Inferior parietal cortex (tissue), 1 donor: ENCODE measurements at regions not wholly inside any gene's neighbourhood (a gene's known extent, or its start where the extent isn't known, plus 50 kb on each side); places are given as distances from the start of the nearest gene placed in this dataset.

Experiments used
- DNase-seq: peaks from one replicate; pipeline ENCODE4 v3.0.0-alpha.2; 2016; ENCODE audit errors: extremely low spot score

- DNase-seq = no peak
Measured at GRCh38 chr1:8267307-8267706, 50.6 kb upstream of the SLC45A1 start.

- DNase-seq = no peak
Measured at GRCh38 chr1:8266436-8267165, 51.3 kb upstream of the SLC45A1 start.

DNA sequence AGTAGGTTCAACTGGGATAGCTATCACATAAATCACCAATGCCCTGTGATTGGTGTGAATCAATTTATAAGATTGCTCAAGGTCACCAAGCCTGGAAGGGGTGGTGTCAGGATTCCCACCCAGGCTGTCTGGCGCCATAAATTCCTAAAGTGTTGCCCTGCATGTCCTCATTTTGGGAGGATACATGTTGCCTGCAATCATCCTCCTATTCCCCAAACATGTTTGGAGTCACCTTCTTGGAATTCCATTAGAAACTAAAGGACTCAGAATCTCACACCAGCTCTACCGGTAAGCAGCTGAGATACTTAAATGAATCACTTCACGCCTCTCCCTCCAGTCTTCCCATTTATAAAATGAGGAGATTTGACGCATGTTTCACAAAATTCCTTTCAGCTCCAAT, 54.1 kb upstream of the SLC45A1 start:
- DNase-seq = no peak

GRCh38 chr1:8261398-8261762, 56.5 kb upstream of the SLC45A1 start:
- DNase-seq = no peak

- no peak for DNase-seq
Measured at GRCh38 chr1:8259498-8260290, 58.2 kb upstream of the SLC45A1 start.

- no peak for DNase-seq
Measured at GRCh38 chr1:8257621-8258020, 60.3 kb upstream of the SLC45A1 start.

DNA sequence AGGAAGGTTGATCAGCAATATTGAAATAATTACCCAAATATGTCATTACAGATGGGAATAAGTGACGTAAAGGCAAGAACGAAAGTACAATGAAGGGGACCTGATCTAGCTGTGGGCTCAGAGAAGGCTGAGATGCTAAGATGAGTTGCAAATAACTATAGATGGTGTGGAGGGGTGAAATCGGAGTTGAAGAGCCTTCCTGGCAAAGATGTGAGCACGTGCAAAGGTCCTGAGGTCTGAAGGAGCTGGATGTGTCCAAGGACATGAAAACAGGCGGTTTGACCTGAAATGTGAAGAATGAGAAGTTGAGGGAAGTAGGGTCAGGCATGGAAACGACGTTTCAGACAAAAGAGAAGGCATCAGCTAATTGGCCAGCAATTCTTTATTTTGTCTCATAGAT, 61.6 kb upstream of the SLC45A1 start:
- DNase-seq = no peak

DNA sequence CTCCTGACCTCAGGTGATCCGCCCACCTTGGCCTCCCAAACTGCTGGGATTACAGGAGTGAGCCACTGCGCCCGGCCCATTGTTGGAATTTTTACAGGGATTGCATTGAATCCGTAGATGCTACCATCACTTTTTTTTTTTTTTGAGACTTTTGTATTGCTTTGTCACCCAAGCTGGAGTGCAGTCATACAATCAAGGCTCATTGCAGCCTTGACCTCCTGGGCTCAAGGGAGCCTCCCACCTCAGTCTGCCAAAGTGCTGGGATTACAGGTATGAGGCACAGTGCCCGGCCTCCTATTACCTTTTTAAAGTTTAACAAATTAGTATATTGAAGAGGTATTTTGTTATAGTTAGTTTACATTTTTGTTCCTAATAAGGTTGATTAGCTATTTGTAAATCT, 62.2 kb upstream of the SLC45A1 start:
- no peak for DNase-seq

- DNase-seq = no peak
Measured at GRCh38 chr1:8252266-8252951, 65.5 kb upstream of the SLC45A1 start.

DNA sequence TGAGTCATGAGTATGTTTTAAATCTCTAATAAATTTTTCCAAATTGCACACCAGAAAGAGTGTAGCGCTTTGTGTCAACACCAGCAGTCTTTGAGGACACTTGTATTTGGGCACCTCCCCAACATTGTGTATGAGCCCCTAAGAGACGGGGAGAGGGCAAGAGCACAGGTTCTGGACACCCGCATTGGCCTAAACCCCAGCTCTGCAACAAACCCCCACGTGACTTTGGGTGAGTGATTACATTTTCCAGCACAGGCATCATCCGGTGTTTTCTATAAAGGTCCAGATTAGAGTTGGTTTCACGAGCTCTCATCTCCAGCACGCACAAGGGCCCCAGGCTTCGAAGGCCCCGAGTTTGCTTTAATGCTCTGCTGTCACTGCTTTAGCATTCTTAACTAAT, 66.3 kb upstream of the SLC45A1 start:
- no peak for DNase-seq

DNA sequence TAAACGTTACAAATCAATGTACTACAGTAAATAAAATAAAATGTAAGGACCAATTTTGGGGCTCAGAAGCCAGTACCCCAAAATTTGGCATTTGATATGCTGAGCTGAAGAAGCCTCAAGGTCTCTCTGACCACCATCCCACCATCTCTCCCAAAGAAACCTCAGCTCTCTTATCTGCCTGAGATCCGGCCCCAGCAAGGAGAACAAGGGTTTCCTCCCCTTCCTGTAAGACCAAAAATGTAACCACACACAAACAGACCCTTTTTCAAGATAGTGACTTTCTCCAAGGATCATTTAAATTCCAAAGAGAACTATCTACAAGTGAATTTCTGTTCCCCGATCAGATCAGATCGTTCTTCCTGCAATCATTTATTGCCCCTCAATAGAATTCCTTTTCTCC, 68.1 kb upstream of the SLC45A1 start:
- DNase-seq = no peak

DNA sequence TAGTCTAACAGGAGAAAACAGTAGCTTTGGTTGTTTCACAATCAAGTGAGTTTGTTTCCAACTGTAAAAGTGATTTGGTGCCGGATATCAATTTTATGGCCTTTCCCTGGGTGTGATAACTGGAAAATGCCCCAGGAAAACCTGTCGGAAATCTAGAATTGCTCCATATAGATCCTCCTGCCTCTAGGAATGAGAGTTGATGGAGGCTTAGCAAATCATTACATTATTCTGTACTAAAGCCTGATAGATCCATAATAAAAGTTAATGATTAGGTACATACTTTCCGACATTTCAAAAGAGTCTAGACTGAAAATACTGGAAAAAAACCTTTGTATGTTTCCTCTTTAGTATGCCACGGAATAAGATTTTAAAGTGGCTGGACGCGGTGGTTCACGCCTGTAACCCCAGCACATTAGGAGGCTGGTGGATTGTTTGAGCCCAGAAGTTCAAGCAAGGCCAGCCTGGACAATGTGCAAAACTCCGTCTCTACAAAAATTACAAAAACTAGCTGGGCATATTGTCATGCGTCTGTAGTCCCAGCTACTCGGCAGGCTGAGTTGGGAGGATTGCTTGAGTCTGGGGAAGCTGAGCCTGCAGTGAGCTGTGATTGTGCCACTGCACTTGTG, 70.0 kb upstream of the SLC45A1 start:
- no peak for DNase-seq

GRCh38 chr1:8244304-8244703, 73.6 kb upstream of the SLC45A1 start:
- DNase-seq = no peak

DNA sequence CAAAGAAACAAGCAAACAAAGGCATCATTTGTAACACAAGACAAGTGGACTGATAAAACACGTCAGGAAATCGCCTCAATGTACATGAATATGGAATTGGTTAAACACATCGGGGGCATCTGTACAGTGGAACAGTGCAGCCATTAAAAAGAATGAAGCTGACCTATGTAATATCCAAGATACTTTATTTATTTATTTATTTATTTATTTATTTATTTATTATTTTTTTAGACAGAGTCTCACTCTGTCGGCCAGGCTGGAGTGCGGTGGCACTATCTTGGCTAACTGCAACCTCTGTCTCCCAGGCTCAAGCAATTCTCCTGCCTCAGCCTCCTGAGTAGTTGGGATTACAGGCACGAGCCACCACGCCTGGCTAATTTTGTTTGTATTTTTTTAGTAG, 75.4 kb upstream of the SLC45A1 start:
- no peak for DNase-seq

DNA sequence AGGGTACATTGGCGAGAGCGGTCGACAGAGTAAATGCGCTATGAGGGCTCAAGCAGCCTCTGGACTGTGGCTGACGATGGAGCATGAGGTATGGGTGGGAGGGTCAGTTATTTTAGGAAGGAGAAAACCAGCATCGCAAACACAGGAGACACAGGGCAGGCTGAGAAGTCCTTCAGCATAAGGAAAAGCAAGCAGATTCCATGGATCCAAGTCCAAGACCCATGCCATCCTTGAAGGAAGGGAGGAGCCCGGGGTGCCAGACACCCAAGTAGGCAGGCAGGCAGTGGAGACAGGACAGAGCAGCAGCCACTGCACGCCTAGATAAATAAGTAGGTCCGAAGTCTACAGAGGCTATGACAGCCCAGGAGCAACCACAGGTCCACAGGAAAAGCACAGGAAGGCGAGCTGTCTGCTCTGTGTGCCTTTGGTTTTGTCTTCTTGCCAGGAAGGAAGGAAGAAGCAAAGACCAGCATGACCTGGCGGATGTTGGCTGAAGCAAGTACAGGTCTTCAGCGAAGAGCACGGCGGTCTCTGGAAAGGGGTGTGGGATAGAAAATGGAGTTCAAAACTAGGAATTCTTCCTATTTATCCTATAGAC, 76.4 kb upstream of the SLC45A1 start:
- DNase-seq = no peak

GRCh38 chr1:8239306-8240023, 78.4 kb upstream of the SLC45A1 start:
- no peak for DNase-seq

DNA sequence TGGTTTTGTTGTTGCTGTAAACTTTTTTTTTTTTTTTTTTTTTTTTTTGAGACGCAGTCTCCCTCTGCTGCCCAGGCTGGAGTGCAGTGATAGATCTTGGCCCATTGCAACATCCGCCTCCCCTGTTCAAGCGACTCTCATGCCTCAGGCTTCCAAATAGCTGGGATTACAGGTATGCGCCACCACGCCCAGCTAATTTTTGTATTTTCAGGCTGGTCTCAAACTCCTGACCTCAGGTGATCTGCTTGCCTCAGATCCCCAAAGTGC, 78.9 kb upstream of the SLC45A1 start:
- DNase-seq = no peak

- DNase-seq = no peak
Measured at GRCh38 chr1:8238141-8239038, 79.5 kb upstream of the SLC45A1 start.

GRCh38 chr1:8232036-8232757, 85.7 kb upstream of the SLC45A1 start:
- DNase-seq = no peak

DNA sequence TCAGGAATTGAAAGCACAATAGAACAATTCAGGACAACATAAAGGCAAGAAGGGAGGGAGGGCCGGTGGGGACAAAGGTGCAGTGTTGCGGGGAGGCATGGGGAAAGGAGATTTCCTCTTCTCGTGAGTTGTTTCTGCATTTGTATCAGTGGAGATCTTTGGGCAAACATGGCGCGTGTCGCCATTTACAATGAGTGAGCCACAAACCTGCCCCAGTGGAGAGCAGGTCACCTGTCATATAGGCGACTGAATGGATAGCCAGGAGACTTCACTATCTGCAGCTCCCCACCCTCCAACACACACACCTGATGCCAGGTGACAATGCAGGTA, 87.7 kb upstream of the SLC45A1 start:
- DNase-seq = no peak
